Fibroblast of peridontal ligament (primary cell): ENCODE measurements at regions not wholly inside any gene's neighbourhood (a gene's known extent, or its start where the extent isn't known, plus 50 kb on each side); places are given as distances from the start of the nearest gene placed in this dataset.

ENCODE experiments used
- DNase-seq: peaks from one replicate; pipeline ENCODE4 v3.0.0-alpha.2; 2010; ENCODE audit errors: extremely low read depth

DNA sequence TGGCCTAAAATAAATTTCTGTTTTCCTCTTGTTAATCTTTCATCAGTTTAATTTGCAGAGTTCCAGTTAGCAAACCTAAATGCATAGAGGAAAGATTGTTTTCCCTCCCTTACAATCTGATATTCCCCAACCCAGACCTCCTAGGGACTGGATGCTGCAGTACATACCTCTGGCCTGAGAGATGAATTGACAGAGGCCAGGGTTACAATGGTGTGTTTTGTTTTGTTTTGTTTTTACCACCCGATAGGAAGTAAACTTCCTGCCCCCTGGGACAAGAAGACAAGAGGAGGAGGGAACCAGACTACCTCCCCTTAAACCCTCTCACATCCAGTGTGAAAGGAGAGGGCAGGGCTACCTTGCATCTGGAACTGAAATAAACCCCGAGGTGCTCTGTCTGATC lies 319.0 kb downstream of the LRFN2 start:
- no peak for DNase-seq

- no peak for DNase-seq
Observed at GRCh38 chr6:40265615-40266014, 321.5 kb downstream of the LRFN2 start.

DNA sequence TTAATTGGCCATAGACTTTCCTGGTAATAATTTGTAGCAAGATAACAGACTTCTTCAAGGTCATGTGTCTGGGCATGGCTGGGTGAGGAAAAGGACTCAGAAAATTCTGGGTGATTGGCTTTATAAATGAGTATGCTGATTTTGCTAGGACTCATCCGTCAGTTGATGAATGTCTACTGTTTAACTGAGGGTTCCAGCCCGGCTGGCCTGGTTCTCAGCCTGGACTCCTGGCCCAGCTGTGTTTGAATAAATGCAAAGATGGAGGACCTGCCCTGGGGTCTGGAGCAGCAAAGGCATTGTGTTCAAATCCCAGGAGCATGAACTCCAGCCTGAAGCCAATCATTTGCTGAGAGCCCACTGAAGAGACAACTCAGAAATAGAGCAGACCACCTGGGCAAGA lies 323.2 kb downstream of the LRFN2 start:
- no peak for DNase-seq

DNA sequence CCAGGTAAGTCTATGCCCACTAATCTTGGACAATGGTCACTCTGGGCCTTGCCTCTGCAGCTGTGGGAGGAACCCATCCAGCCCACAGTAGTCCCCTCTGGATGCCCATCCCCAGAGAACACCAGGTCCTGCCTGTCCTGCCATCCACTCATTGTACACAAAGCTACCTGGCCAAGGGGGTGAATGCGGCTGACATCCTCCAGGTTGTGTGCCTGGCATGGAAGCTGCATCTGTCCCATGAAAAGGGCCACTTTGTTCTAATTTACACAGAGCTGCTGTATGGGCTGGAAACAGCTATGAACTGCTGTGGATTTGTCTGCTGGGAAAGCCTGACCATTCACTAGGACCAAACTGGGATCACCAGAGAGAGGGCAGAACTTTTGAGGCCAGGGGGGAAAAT lies 324.8 kb downstream of the LRFN2 start:
- DNase-seq, result no peak

DNA sequence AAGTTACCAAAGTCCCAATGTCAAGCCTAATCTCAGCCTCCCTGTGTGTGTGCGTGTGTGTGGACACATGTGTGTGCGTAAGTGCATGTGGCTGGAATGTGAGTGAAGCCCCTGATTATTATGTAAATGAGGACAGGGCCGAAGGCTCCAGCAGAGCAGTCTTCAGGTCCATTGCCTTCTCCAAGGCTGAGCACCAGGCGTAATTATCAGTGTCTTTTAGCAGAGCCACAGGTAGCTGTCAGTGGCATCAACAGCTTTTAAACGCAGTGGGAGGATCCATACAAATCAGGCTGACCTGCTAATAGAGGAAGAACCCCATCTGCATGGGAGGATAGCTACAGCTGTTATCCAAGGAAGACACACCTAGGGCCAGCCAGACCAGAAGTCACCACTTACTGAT lies 324.3 kb upstream of the MOCS1 start:
- no peak for DNase-seq

DNA sequence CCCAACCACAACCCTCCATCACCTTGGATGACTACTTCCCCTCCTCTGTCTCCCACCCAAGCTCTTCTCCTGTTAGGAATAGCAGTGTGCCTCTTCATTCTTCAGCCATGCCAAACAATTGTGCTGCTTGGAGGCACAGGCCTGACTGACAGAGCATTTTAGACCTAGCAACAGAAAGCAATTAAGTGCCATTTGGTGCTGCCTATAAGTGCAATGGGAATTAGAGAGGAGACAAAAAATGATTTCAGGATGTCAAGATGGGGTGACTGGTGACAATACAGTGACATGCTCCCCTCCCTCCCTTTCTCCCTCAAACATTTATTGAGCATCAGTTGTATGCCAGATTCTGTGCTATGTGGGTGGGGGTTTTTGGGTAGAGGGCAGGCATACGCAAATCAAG lies 322.6 kb upstream of the MOCS1 start:
- DNase-seq, result no peak

GRCh38 chr6:40256224-40256623 lies 322.0 kb upstream of the MOCS1 start:
- DNase-seq, result no peak

GRCh38 chr6:40253420-40253819 lies 319.2 kb upstream of the MOCS1 start:
- DNase-seq, result no peak

GRCh38 chr6:40252531-40253258 lies 318.4 kb upstream of the MOCS1 start:
- no peak for DNase-seq

- no peak for DNase-seq
Observed at GRCh38 chr6:40251637-40252300, 317.5 kb upstream of the MOCS1 start.

DNA sequence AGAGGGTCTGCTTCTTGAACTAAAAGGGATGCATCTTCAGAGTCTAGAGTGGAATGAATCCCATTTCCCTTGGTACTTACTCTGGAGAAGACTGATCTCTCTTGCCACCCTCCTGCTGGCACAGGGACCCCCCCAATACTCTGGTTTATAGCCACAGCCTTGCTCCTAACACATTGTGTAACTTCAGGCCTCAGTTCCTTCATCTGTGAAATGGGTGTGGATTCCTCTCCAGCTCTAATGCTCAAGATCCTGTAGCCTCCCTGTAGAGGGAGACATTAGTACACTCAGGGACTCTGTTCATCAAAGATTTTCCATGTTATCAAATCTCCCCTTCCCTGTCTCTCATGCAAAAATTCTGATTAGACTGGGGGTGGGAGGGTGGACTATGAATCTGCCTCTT lies 315.7 kb upstream of the MOCS1 start:
- DNase-seq, result no peak

- no peak for DNase-seq
Observed at GRCh38 chr6:40247516-40248115, 313.4 kb upstream of the MOCS1 start.

DNA sequence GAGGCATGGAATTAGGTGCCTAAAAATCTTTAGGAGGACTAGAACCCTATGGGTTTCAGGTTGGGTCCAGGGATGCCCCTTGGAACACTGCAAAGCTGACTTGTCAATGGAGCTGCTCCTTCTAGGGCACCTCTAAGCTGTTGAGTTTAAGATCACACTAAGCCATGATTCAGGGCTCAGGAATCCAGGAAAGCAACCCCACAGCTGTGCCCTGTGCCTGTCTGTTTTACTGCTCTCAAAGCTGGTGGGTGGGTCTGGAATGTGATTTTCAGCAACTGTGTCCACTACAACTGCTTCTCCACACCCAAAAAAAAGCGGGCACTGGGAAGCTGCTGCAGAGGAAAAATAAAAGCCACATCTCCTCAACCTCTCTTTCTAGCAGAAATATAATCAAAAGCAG lies 310.4 kb upstream of the MOCS1 start:
- no peak for DNase-seq

DNA sequence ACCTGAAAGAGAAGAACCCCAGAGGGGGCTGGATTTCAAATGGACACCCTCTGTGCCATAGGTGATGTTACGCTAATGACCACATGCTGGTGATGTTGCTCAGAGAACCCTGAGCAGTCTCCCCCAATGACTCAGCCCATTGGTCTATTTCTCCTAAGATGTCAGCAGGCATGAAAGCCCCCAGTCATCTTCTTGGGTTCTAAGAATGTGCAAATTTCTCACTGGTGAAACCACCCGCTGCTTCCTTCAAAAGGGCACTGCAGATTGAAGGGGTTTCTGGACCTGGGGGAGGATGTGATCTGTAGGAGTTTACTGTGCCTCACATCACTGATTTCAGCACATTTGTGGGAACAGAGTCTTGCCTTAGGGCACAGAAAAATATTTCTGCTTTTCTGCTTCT lies 298.4 kb upstream of the MOCS1 start:
- DNase-seq, result no peak

DNA sequence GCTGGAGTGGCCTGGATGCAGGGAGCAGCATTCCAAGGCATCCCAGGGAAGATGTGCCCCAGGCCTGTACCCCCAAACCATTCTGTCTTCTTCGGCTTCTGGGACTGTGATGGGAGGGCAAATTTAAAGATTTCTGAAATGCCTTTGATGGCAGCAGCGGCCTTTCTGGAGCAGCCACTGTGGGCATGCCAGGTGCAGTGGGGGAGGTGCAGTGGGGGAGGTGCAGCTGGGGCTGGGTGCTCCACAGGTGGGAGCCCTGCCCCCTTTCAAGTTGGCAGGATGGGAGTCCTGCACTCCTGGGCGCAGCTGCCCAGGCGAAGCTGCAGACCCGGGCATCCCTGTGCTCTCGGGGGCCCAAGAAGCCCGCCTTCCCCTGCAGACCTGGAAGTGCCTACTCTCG lies 293.5 kb upstream of the MOCS1 start:
- DNase-seq, result no peak

GRCh38 chr6:40222354-40222753 lies 288.1 kb upstream of the MOCS1 start:
- no peak for DNase-seq

DNA sequence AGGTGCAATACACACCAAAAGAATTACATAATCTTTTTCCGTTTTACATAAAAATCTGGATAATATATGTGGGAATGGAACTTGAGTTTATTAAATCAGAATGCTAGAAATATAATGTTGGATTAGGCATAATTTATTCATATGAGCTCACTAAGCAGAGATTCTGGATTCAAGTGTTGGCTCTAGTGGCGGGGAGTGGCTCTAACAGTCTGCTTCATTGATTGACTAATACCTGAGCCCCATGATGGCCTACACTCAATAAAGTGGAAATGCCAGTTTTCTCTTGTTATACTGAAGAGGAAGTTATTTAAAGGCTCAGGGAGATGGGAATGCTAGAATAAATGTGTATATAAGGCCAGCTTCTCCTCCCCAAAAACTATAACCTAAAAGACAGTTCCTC lies 285.5 kb upstream of the MOCS1 start:
- DNase-seq, result no peak

DNA sequence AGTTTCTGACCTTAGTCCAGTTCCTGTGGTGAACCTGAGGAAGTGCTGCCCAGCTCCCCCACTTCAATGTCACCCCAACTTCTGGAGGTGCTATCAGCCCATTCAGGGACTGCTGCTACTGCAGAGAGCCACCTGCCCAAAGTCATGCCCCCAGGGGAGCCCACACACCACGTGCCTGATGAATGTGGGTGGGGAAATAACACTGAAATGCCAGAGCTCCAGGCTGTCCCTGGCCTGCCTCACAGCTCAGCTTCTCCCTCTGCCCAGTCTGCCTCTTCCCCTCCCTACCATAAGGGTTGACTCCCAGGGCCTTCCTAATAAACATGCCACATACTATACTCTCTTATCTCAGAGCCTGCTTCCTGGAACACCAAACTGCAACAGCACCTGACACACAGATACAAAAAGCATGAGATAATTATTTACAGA lies 276.4 kb upstream of the MOCS1 start:
- no peak for DNase-seq

DNA sequence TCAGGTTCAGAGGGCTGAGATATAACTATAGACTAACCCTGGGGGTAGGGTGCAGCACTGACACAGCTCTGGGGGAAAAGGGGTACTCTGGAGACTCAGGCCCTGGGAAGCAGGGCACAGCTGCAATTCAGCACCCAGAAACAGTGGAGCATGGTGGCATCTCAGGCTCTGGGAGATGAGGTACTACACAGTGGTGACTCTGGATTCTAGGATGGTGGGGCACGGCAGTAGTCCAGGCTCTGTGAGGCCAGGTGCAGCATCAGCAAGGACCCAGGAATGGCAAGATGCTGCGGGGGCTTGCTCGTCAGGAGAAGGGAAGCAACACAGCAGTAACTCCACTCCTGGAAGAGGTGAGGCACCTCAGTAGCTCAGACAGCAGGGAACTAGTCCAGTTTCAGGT lies 271.5 kb upstream of the MOCS1 start:
- no peak for DNase-seq

DNA sequence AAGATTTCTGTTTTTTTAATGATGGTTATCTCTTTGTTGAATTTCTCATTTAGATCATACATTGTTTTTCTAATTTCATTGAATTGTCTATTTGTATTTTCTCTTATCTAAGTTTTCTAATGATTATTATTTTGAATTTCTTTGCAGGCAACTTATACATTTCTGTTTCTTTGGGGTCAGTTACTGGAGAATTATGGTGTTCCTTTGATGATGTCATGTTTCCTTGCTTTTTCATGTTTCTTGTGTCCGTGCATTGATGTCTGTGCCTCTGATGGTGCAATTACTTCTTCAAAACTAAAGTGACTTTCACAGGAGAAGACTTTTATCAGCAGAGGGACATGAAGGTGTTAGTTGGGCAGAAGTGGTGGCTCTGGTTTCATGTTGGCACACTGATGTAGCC lies 270.7 kb upstream of the MOCS1 start:
- DNase-seq, result no peak

GRCh38 chr6:40197371-40197770 lies 263.1 kb upstream of the MOCS1 start:
- no peak for DNase-seq

GRCh38 chr6:40196135-40196518 lies 261.9 kb upstream of the MOCS1 start:
- no peak for DNase-seq

GRCh38 chr6:40195428-40196134 lies 261.3 kb upstream of the MOCS1 start:
- DNase-seq, result no peak
